ENCODE measurements at regions not wholly inside any gene's neighbourhood (a gene's known extent, or its start where the extent isn't known, plus 50 kb on each side); places are given as distances from the start of the nearest gene placed in this dataset.
"Not testable (repeated sequence)": the region's sequence is repeated elsewhere in the genome, so short reads cannot be mapped to it uniquely, and the experiment has no call there.

DNA sequence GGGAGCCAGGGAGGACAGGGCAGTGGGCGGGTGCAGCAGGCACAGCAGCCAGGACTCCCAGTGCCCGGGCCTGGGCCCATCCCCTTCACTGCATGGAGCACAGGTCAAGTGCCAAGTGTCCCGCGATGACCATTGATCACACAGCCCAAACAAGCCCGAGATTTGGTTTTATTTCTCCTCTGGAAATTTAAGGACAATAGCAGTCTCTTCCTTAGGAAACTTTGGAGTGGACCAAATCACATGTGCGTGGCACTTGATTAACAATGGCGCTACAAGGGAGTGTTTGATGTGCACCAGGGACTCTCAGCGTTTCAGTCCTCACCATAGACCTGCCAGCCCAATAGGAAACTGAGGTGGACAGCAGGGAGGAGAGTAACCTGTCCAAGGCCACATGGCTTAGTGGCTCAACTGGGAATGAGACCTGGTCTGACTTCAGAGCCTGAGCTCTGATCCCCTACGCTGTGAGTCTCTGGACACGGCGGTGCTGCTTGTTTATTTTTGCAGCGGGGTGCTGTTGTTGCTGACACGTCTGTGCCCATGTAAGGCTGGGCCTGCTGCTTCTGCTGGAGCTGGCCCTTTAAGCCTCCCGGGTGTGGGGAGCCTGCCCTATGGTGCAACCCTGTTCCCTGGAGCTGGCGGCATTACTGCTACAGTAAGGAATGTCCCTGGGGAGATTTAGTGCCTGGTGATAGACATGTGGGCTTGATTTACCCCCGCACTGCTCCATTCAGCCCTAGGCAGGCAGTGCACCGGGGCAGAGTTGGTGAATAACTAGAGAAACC lies 194.2 kb downstream of the INHBB start:
- Mint-ChIP-seq H3K36me3 (no peaks in the 10 kb centered on the region), H3K4me3 (no peak overlapping the region), H3K27ac (no peak overlapping the region), H3K9me3 (no peaks in the 10 kb centered on the region), H3K4me1 (no peaks in the 10 kb centered on the region)
- DNase-seq (ENCODE audit: low spot score in 2 of 2): no peak
- no peak for ATAC-seq

DNA sequence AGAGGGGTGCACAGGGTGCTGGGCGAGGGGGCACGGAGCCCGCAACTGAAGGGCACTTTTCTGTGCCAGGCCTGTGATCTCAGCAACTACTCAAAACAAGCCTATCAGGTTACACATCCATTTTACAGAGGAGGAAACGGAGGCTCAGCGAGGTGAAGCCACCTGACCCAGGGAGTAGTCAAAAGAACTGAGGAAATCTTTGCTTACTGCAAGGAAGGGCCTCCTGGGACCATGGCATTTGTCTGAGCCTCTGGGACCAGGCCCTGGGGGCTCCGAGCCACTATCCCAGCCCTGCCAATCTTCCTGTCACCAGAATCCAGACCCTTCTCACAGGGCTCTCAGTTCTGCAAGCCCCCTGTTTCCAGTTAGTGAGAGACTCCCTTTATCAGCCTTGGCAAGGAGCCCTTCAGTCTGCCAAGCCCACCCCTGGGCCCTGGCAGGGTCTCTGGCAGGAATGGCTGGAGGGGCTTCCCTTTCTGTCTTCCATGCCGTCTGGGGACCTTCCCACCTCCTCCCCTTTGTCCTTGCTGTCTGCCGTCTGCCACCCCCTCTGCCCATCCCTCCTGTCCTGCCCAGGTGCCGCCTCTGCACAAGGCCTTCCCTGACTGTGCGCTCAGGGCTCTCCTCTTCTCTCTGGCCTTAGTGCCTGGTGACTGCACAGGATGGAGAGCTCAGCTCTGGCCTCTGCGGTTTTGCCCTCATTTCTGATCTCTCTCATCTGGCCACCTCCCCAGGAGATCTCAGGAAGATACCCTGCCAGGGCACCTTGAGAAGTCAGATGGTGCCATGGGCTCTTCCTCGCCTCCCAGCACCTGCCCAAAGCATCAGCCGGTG lies 194.7 kb upstream of the GLI2 start:
- H3K9me3 Mint-ChIP-seq: no peaks in the 10 kb centered on the region
- DNase-seq (ENCODE audit: low spot score in 2 of 2): no peak
- no peaks in the 10 kb centered on the region for H3K36me3 Mint-ChIP-seq
- no peak overlapping the region for H3K4me3 Mint-ChIP-seq
- ATAC-seq: peak; percentile 12
- no peak overlapping the region for H3K27ac Mint-ChIP-seq
- H3K4me1 Mint-ChIP-seq: no peaks in the 10 kb centered on the region

DNA sequence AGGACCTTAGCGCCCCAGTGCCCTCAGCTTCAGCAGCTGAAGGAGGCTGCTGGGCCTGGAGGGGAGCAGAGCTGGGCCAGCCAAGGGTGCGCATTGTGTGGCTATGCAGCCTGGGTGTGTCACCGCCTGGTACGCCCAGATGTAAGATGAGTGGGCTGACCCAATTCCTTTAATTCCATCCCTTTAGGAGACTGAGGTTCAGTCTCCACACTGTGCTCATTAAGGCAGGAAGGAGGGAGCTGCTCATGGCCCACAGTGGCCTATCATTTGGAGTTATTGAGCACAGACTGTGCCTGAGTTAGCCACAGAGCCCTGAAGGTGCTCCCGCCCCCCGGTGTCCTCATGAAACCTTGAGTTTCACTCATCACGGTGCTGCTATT lies 194.1 kb upstream of the GLI2 start:
- Mint-ChIP-seq H3K9me3 (no peaks in the 10 kb centered on the region), H3K27ac (no peak overlapping the region), H3K36me3 (no peaks in the 10 kb centered on the region), H3K4me1 (no peaks in the 10 kb centered on the region), H3K4me3 (no peak overlapping the region)
- ATAC-seq: no peak
- no peak for DNase-seq (ENCODE audit: low spot score in 2 of 2)

DNA sequence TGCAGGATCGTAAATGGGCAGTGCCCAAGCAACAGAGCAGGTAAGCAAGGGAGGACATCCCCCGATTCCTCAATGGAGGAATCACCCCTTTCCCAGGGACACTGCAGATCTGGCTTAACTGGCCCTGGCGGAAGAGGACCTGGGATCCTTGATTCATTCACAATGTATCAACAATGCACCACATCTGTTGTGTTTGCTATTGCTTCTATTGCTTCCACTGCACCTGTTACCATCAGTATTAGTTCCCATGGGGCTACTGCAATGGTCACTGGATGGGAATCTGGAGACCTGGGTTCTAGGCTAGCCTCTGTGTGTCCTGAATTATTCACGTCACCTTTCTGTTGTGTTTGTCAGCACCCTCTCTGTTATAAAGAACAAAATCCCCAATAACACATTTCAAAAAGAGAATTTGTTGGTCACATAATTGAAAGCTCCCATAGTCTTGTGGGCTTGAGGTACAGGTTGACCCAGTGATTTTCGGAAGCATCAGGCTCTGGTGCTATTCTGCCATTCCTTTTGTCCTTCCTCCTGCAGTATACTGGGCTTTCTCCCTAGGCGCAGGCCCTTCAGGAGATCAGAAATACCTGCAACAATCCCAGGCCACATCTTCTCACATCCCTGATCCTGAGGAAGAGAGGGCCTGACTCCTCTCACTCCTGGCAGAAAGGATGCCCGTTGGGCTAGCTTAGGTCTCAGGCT lies 193.5 kb upstream of the GLI2 start:
- ATAC-seq (no peak), DNase-seq (ENCODE audit: low spot score in 2 of 2) (no peak)
- Mint-ChIP-seq H3K4me3 (no peak overlapping the region), H3K27ac (no peak overlapping the region), H3K9me3 (no peaks in the 10 kb centered on the region), H3K4me1 (no peaks in the 10 kb centered on the region), H3K36me3 (no peaks in the 10 kb centered on the region)

DNA sequence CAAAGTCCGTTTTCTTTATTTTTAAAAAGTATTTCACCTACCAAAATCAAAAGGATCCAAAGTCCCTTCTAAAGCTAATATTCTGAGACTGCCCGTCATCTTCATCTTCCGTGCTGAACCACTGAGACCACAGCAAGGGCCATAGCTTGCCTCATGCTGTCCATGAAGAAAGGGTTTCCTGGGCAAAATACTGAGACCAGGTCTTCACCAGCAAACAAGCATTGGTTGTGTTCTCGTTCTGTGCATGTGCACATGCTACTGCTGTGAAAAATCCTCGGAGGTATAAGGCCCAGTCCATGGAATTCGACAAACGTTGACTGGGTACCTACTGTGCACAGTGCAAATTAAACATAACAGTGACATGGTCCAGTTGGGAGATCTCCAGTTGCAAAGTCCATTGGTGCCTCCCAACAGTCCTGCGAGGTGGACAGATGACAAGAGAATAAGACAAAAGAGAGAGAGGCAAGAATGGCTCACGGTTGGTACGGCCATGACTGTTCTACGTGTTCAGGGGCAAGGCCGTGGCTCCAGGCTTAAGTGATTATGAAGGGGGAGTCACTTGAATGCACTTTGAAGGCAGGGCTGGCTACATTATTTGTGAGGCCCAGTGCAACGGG lies 192.6 kb upstream of the GLI2 start:
- ATAC-seq: no peak
- H3K27ac Mint-ChIP-seq: no peak overlapping the region
- H3K36me3 Mint-ChIP-seq: no peaks in the 10 kb centered on the region
- no peaks in the 10 kb centered on the region for H3K9me3 Mint-ChIP-seq
- no peak for DNase-seq (ENCODE audit: low spot score in 2 of 2)
- no peak overlapping the region for H3K4me3 Mint-ChIP-seq
- no peaks in the 10 kb centered on the region for H3K4me1 Mint-ChIP-seq

DNA sequence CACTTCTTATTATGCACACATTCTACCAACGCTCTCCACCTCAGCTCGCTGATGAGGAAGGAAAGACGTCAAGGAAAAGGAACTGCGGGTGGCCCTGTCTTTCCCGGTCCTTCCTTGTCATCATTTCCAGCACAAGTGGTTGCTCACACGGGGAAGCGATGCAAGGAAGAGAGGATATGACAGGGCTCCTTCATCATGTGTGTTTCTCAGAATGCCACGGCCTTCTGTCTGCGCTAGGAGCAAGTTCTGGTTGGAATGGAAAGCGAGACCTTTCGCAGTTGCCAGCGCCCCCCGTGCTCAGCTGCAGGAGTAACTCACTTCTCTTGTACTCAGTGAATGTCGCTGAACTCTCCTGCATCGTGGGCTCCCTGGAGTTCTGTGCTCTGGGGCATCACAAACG lies 191.8 kb upstream of the GLI2 start:
- H3K4me1 Mint-ChIP-seq: no peaks in the 10 kb centered on the region
- H3K27ac Mint-ChIP-seq: no peak overlapping the region
- ATAC-seq (no peak), DNase-seq (ENCODE audit: low spot score in 2 of 2) (no peak)
- H3K4me3 Mint-ChIP-seq: no peak overlapping the region
- no peaks in the 10 kb centered on the region for H3K9me3 Mint-ChIP-seq
- H3K36me3 Mint-ChIP-seq: no peaks in the 10 kb centered on the region

DNA sequence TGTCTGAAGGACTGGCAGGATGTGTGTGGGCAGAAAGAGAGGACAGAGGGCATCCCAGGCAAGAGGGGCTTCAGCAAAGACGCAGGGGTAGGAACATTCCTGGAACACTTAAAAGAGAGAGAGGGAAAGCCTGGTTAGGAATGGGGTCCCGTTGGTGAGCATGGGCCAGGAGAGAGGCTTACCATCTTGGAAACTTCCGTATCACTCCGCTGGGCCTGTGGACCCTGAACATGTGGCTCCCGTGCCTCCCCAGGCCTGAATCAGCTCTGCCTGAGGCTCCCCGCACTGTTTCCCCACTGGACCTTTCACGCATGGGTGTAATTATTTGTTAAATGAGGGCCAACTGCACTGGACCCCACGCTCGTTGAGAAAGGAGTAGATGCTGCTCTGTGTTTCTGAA lies 191.1 kb upstream of the GLI2 start:
- ATAC-seq (no peak), DNase-seq (ENCODE audit: low spot score in 2 of 2) (no peak)
- no peak overlapping the region for H3K4me3 Mint-ChIP-seq
- no peak overlapping the region for H3K27ac Mint-ChIP-seq
- no peaks in the 10 kb centered on the region for H3K4me1 Mint-ChIP-seq
- no peaks in the 10 kb centered on the region for H3K36me3 Mint-ChIP-seq
- H3K9me3 Mint-ChIP-seq: no peaks in the 10 kb centered on the region

DNA sequence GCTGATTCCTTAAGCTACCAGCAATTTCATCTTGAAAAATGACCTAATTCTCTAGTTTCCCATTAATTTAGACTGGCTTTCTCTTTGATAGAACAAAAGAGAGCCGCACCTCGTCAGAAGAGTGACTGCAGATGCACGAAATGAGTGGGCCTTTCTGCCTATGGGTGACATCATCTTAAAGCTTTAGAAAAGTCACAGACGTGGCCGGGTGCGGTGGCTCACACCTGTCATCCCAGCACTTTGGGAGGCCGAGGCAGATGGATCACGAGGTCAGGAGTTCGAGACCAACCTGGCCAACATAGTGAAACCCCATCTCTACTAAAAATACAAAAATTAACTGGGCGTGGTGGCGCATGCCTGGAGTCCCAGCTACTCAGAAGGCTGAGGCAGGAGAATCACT lies 190.7 kb upstream of the GLI2 start:
- not testable (repeated sequence) for H3K4me3 Mint-ChIP-seq; H3K27ac Mint-ChIP-seq; ATAC-seq; H3K9me3 Mint-ChIP-seq; H3K4me1 Mint-ChIP-seq; H3K36me3 Mint-ChIP-seq; DNase-seq (ENCODE audit: low spot score in 2 of 2)

DNA sequence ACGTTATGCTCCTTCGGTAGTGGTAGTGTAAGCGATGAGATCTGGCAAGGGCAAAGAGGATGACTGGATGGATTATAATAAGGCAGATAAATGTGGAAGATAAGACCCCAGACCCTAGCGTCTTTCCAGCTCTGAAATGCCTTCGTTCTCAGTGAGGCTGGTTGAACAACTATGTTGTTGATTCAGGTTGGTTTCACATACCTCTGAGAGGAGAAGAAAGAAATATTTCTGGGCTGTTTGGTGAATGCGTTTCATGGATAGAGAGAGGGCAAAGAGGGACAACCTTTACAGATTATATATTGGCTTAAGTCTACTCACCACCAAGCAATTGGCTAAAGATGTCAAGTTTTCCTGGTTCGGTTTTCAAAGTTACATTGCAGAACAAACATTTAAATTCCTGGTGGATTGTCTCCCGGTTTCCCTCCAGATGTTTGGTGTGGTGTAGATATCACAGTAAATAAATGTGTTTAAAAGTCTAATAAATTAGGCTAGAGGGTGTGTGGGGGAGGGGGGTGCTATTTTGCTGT lies 190.1 kb upstream of the GLI2 start:
- H3K27ac Mint-ChIP-seq: no peak overlapping the region
- no peaks in the 10 kb centered on the region for H3K9me3 Mint-ChIP-seq
- DNase-seq (ENCODE audit: low spot score in 2 of 2) (no peak), ATAC-seq (no peak)
- no peak overlapping the region for H3K4me3 Mint-ChIP-seq
- H3K36me3 Mint-ChIP-seq: no peaks in the 10 kb centered on the region
- no peaks in the 10 kb centered on the region for H3K4me1 Mint-ChIP-seq

DNA sequence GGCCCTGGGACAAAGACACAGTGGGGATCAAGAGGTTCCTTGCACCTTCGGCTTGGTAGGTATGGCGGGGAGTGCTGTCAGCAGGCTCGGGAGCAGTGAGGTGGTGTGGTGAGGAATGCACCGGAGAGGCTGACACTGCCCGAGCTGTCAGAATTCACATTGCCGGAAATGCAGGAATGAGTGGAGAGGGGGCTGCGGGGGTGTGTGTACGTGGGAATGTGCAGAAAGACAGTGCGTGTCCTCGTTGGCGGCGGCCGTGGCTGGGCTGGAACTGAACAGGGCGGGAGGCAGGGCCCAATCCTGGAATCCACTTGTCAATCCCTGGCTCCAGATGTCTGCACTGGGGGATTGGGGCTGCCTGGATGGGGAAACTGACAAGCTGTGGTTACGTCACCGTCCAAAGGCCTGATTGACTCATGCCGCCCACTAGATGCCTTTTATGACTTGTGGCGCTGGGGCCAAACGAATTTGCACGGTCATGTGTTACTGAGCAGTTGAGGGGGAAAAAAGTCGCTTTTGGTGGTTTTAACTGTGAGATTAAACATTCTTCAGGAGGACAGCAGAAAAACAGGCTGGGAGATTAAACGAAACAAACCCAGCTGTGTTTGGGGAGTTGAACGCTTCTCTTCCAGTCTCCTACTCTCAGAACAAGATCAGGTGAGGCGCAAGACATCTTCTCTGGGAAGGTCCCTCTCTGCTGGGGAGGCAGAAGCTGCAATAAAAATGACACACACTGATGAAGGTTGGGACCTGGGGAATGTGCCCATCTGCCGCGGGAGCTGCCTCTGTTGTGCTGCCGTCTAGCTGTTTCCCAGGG lies 189.4 kb upstream of the GLI2 start:
- Mint-ChIP-seq H3K36me3 (no peaks in the 10 kb centered on the region), H3K4me1 (no peaks in the 10 kb centered on the region), H3K27ac (no peak overlapping the region), H3K4me3 (no peak overlapping the region), H3K9me3 (no peaks in the 10 kb centered on the region)
- DNase-seq (ENCODE audit: low spot score in 2 of 2) (no peak), ATAC-seq (no peak)

DNA sequence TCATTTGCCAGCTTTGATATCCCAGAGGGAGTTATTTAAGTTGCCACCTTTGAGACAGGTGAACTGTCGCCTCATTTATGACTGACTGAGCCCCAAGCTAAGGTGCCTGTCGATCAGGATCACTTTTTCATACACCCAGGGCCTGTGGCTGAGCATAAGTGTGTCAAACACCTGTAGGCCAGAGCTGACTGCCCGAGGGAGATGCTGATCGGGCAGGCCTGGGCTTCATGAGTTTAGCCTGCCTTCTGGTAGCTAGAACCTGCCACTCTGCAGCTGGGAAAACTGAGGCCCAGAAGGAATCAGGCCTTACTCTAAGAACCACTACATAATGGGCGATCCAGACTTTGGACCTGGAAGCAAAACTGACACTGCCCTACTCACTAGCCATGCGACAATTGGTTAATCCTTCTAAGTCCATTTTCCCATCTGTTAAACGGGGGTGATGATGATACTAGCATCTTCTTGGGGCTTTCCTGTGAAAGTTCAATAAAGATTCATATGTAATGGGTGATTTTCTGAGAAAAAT lies 188.7 kb upstream of the GLI2 start:
- Mint-ChIP-seq H3K27ac (no peak overlapping the region), H3K4me1 (no peaks in the 10 kb centered on the region), H3K36me3 (no peaks in the 10 kb centered on the region), H3K4me3 (no peak overlapping the region), H3K9me3 (no peaks in the 10 kb centered on the region)
- no peak for DNase-seq (ENCODE audit: low spot score in 2 of 2)
- no peak for ATAC-seq

DNA sequence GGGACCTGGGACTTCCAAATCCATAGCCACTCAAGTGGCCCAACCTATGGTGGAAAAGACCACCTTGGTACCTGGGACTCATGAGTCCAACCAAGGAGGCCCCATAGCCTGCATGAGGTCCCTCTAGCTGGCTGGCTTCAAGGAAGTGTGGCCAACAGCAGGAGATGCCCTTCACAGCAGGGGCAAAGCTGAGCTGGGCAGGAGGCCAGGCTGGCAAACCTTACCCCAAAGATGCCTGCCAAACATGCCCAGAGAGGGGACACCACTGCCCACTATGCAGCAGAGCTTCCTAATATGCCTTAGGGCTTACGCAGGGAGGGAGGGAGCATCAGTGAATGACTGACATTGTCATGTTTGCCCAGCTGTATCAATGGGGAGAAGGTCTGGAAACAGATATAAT lies 188.0 kb upstream of the GLI2 start:
- ATAC-seq: peak; percentile 17
- peaks cover under 1% of the 10 kb centered on the region for H3K4me1 Mint-ChIP-seq
- H3K4me3 Mint-ChIP-seq: no peak overlapping the region
- no peak for DNase-seq (ENCODE audit: low spot score in 2 of 2)
- no peaks in the 10 kb centered on the region for H3K9me3 Mint-ChIP-seq
- H3K27ac Mint-ChIP-seq: no peak overlapping the region
- no peaks in the 10 kb centered on the region for H3K36me3 Mint-ChIP-seq

DNA sequence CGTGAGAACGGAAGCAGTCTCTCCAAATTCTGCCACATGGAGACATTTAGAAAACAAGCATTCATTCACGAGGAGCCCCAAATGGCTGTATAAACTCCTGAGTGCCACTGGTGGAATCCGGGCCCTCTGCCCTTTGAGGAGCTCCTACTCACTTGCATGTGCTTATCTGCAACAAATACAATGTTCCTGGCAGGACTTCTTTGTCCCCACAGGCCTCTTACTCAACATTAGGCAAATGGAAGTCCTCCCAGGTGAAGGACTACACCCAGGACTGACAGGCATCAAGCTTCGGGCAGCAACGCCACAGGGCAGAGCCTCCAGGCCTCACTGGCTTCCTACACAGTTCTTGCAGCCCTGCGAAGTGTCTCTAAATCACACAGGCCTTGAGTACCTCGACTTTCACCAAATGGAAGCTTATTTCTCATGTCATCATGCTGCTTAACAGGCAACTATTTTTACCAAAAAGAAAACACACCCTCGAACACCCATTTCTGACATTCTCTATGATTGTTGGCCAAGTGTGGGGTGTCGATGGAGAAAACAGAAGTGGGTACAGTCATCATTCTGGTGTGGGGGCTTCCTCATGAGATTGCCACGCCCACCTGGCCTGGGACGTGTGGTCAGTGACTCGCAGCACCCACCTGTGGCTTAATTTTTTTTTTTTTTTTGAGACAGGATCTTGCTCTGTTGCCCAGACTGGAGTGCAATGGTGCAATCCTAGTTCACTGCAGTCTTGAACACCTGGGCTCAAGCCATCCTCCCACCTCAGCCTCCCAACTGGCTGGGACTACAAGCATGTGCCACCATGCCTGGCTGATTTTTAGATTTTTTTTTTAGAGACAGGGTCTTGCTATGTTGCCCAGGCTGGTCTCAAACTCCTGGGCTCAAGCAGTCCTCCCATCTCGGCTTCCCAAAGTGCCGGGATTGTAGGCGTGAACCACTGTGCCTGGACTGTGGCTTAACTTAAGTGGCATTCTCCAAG lies 186.8 kb upstream of the GLI2 start:
- Mint-ChIP-seq H3K4me1 (peaks cover 7% of the 10 kb centered on the region), H3K36me3 (no peaks in the 10 kb centered on the region), H3K4me3 (no peak overlapping the region), H3K27ac (no peak overlapping the region), H3K9me3 (no peaks in the 10 kb centered on the region)
- no peak for ATAC-seq
- no peak for DNase-seq (ENCODE audit: low spot score in 2 of 2)

All from stimulated activated effector memory CD8-positive, alpha-beta T cell treated with anti-CD3 and anti-CD28 coated beads, Interleukin-12 subunit alpha, Interleukin-12 subunit beta, amount 100 ng/mL, for 72 hours (primary cell).